Astrocyte of the spinal cord (primary cell): ENCODE measurements at regions not wholly inside any gene's neighbourhood (a gene's known extent, or its start where the extent isn't known, plus 50 kb on each side); places are given as distances from the start of the nearest gene placed in this dataset.
A peak's percentile ranks its signal among the peaks of the same experiment; 100 is the strongest.
"Not testable (repeated sequence)": the region's sequence is repeated elsewhere in the genome, so short reads cannot be mapped to it uniquely, and the experiment has no call there.

ENCODE experiments used
- DNase-seq: peaks from one replicate; pipeline ENCODE4 v3.0.0; 2011; ENCODE audit warnings: low read depth, low spot score
- H3K4me3 ChIP-seq: 2 replicates; pipeline ENCODE4 v1.5.1; 2011; ENCODE audit warnings: low read depth, mild to moderate bottlenecking, low read length, moderate library complexity
- in situ Hi-C: cut with HindIII; loops from 2 replicates; pipeline ENCODE4 v1.10.0; 2017; ENCODE audit warnings: low sequenced_read_pairs

GRCh38 chr9:43089337-43089736 is 905.9 kb downstream of the SPATA31A6 start:
- H3K4me3 ChIP-seq, DNase-seq, in situ Hi-C loops: not testable (repeated sequence)

DNA sequence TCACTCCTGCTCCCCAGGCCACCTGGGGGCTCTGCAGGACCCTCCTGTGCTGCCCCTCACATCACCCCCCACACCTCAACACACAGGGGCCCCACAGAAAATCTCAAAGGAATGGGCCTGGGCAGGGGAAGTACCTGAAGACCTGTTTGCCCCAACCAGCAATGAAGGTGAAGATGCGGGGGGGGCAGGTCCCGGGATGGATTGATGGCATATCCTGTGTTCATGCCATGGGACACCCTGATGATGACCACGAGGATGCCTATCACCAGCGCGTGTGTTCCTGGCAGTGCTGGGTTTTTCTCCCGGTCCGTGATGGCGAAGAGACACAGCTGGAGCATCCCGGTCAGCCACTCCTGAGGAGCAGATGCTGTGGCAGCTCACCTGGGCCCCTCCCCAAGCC is 926.9 kb downstream of the SPATA31A6 start:
- DNase-seq, H3K4me3 ChIP-seq, in situ Hi-C loops: not testable (repeated sequence)

- H3K4me3 ChIP-seq, in situ Hi-C loops, DNase-seq: not testable (repeated sequence)
These were observed 929.4 kb downstream of the SPATA31A6 start for GRCh38 chr9:43112846-43113245.

DNA sequence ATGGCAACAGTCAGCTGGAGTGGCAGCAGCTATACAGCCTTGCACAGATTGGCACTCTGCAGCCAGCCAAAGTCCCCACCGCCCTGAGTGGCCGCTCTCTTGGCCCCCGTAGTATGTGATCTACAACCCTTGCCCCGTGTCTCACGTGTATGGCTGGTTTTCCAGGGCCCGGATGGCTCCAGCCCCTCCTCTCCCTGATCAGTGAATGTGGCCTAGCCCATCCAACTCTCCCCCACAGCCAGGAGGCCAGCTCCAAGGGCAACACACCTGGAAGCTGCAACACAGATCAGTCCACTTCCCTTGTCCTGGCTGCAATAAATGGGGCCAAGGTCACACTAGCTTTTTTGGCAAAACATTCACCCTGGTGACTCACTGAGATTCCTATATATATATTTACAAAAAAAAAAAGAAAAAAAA is 932.4 kb downstream of the SPATA31A6 start:
- DNase-seq: peak; percentile 3
- in situ Hi-C loops, H3K4me3 ChIP-seq: not testable (repeated sequence)

DNA sequence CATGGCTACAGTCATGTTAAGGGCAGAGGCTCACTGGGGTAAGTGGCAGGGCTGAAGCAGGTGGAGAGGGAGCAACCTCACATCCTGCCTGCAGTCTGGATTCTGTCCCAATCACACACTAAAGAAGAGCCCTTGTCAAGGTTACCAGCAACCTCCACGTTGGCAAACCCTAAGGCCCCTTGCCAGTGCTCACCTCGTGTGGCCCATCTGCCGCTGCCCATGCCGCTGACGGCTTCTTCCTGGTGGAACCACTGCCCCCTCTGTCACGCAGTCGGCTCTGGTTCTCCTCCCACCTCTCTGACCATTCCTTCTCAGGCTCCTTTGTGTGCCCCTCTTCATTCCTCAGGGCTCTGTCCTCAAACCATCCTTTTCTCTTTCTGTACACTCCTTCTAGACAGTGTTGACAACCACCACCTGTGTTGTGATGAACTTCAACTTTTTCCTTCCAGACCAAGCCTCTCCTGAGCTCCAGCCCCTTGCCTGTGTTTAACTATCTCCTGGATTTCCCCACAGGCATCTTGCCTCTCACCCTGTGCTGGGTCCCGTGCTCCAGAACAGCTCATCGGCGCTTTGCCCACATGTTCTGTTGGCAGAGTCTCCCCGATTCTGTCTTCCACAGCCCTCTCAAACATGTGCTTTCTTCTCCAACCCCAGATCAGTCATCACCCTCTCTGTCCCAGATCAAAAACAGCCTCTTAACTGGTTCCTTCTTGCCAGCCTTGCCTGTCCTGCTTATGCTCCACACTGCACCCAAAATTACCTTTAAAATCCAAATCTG is 934.8 kb downstream of the SPATA31A6 start:
- in situ Hi-C loops, DNase-seq: not testable (repeated sequence)

GRCh38 chr9:43119565-43119964 is 936.1 kb downstream of the SPATA31A6 start:
- H3K4me3 ChIP-seq, DNase-seq, in situ Hi-C loops: not testable (repeated sequence)

More for the DNA sequence above, 934.8 kb downstream of the SPATA31A6 start:
- not testable (repeated sequence) for H3K4me3 ChIP-seq

- in situ Hi-C loops, DNase-seq, H3K4me3 ChIP-seq: not testable (repeated sequence)
These were observed 936.5 kb downstream of the SPATA31A6 start for GRCh38 chr9:43119978-43120377.

DNA sequence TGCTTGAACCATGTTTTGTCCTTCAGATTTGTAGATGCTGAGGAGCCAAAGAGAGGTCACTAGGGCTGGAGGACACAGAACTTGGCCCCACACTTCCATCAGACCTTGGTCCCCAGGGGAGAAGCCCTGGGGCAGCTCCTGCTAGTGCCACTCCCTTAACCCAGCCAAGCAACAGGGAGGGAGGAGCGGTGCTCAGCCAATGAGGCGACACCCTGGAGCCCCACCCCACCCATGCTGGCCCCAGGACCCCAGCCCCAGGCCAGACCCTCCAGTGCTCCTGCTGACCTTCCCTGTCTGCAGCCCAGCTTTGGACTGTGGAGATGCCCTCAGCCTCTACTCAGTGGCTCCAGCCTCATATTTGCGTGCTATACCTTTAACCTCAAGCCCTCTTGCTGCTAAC is 942.4 kb downstream of the SPATA31A6 start:
- H3K4me3 ChIP-seq, in situ Hi-C loops, DNase-seq: not testable (repeated sequence)

DNA sequence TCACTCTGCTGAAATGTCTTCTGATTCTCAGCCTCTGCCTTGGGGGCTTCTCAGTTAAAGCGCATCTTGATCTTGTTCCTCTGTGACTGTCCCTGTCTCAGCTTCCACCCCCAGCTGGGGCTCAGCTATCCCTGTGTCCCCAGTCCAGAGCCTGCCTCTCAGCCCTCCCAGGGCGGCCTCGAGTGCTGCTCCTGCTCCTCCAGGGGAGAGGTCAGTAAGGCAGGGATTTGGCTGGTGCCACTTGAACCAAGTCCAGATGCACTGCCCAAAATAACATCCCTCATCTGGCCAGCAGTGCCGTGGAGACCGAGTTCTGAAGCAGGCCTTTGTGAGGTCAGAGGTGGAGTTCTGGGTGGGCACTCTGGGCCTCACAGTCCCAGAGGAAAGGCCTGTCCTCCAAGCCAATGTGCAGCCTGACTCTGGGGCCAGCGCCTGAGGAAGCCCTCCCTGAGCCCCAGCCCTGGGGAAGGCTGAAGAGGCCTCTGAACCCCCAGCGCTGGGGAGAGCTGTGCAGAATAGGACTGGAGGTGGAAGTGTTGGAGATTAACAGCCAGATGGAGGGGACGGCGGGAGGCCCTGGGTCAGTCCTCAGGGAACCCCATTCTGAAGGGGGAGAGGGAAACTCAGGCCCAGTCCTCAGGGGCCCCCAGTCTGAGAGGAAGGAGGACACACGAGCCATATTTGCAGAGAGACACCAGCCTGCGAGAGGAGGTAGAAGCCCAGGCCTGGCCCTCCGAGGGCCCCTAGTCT is 943.7 kb downstream of the SPATA31A6 start:
- H3K4me3 ChIP-seq, in situ Hi-C loops, DNase-seq: not testable (repeated sequence)

DNA sequence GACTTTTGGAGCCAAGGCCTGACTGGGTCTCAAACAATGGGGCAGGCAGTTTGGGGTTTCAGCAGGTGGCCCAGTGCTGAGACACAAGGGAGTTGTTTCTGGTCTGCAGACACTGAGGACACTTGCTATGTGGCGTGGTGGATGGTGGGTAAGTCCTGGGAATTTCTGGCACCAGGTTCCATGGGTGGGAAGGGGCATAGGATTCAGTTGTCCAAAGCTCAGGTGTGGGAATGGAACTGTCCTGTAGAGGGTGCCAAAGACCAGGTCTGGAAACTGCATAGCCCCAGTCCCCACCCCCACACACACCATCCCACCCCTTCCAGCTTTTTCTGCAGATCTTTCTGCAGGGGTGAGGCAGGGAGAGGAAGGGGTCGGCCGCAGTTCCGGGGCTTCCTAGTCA is 944.5 kb downstream of the SPATA31A6 start:
- in situ Hi-C loops, H3K4me3 ChIP-seq: not testable (repeated sequence)

GRCh38 chr9:43130744-43131171 is 947.3 kb downstream of the SPATA31A6 start:
- H3K4me3 ChIP-seq, in situ Hi-C loops: not testable (repeated sequence)
- DNase-seq: peak; percentile 74

More for the DNA sequence above, 944.5 kb downstream of the SPATA31A6 start:
- DNase-seq: not testable (repeated sequence)

DNA sequence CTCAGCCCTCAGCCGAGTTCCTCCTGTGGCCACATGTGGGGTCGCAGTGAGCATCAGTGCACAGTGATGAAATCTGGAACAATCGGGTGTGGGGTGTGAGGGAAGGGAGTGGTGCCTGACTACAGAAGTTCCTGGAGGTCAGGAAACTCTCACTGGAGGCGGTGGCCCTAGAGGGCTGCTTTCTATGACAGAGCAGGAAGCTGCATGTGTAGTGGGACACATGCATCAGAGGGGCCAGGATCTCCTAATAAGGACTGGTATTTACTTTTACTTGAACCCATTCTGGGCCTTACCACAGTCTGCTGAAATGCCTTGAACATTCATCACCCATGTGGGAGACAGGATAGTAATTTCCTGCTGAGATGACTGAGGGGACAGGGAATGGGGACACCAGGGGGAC is 952.0 kb downstream of the SPATA31A6 start:
- in situ Hi-C loops, H3K4me3 ChIP-seq: not testable (repeated sequence)
- DNase-seq: peak; percentile 74

- H3K4me3 ChIP-seq, in situ Hi-C loops: not testable (repeated sequence)
- DNase-seq: peak; percentile 42
These were observed 955.5 kb downstream of the SPATA31A6 start for GRCh38 chr9:43138909-43139308.

GRCh38 chr9:43139349-43139748 is 955.9 kb downstream of the SPATA31A6 start:
- DNase-seq, in situ Hi-C loops, H3K4me3 ChIP-seq: not testable (repeated sequence)

DNA sequence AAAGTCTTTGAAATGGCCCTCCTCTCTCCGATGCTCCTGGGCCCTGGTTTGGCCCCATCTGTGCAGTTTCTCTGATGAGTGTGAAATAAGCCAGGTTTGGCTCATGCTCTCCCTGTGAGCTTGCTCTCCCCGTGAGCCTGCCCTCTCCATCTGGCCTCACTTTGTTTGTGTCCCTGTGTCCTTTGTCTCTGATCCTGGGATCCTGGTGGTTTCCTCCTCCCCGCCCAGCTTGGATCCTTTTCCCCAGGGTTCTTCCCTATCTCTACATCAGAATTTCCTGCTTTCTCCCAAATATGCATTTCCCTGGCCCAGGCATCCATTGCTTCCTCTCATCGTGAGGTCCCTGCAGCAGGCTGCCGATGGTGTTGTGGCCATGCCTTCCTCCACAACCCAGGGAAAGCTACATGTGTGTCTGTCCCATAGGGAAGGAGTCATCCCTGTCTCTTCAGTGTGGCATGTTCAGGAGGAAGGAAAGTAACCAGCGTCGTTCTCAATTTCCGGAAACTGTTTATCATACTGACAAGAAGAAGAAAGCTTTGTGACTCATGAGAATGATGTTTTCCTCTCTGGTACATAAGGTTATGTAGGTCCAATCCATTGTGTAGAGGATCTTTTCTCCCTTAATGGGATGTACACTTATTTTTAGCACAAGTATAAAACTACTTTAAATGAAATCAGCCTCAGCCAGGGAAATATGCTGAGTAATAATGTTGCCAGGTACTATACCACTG is 956.6 kb downstream of the SPATA31A6 start:
- H3K4me3 ChIP-seq, in situ Hi-C loops: not testable (repeated sequence)
- DNase-seq: peak; percentile 66
